Fibroblast of lung (primary cell): ENCODE measurements at regions not wholly inside any gene's neighbourhood (a gene's known extent, or its start where the extent isn't known, plus 50 kb on each side); places are given as distances from the start of the nearest gene placed in this dataset.
A peak's percentile ranks its signal among the peaks of the same experiment; 100 is the strongest.

Source experiments
- DNase-seq, 2 donors: peaks; one replicate each; pipeline versions ENCODE4 v3.0.0 to v3.0.0-alpha.2; 2010; ENCODE audit warnings: low read depth in 2 of 2
- H2AFZ ChIP-seq: 2 replicates; pipeline ENCODE4 v1.5.1; 2012; ENCODE audit warnings: low read length, control low read depth, inconsistent platforms
- H3K27ac ChIP-seq: 2 replicates; pipeline ENCODE4 v1.5.1; 2011; ENCODE audit warnings: low read length, control low read depth; ENCODE audit not compliant: insufficient read depth
- H3K27me3 ChIP-seq: 2 replicates; pipeline ENCODE4 v1.5.1; 2011; ENCODE audit warnings: mild to moderate bottlenecking, low read length; ENCODE audit not compliant: control insufficient read depth, insufficient read depth
- H3K36me3 ChIP-seq: 2 replicates; pipeline ENCODE4 v1.5.1; 2011; ENCODE audit warnings: low read length; ENCODE audit not compliant: control insufficient read depth, insufficient read depth
- H3K4me1 ChIP-seq: 2 replicates; pipeline ENCODE4 v1.5.1; 2011; ENCODE audit warnings: low read length; ENCODE audit not compliant: control insufficient read depth, insufficient read depth; ENCODE audit errors: extremely low read depth
- H3K4me2 ChIP-seq: 2 replicates; pipeline ENCODE4 v1.5.1; 2011; ENCODE audit warnings: low read length, control low read depth; ENCODE audit not compliant: insufficient read depth; ENCODE audit errors: extremely low read depth
- H3K4me3 ChIP-seq, 4 experiments: fragments of 200-600 bp in 1 of 4; sonication (generic) in 1 of 4; replicated peaks in 1 of 4; 2 replicates each; pipeline ENCODE4 v1.5.1; 2011 to 2016; ENCODE audit warnings: low read length in 4 of 4, low read depth in 3 of 4, mild to moderate bottlenecking in 3 of 4, control low read depth in 2 of 4, inconsistent platforms in 1 of 4, mixed read lengths in 1 of 4; ENCODE audit not compliant: insufficient read depth in 1 of 4; ENCODE audit errors: control extremely low read depth in 1 of 4
- H3K79me2 ChIP-seq: 2 replicates; pipeline ENCODE4 v1.5.1; 2012; ENCODE audit warnings: mild to moderate bottlenecking, low read length, inconsistent platforms; ENCODE audit not compliant: control insufficient read depth, insufficient read depth
- H3K9ac ChIP-seq: 2 replicates; pipeline ENCODE4 v1.5.1; 2011; ENCODE audit warnings: mild to moderate bottlenecking, low read length, control low read depth; ENCODE audit not compliant: insufficient read depth
- H3K9me3 ChIP-seq: 2 replicates; pipeline ENCODE4 v1.5.1; 2012; ENCODE audit warnings: low read depth, low read length; ENCODE audit not compliant: control insufficient read depth, insufficient read depth
- H4K20me1 ChIP-seq: 2 replicates; pipeline ENCODE4 v1.5.1; 2011; ENCODE audit warnings: low read length; ENCODE audit not compliant: control insufficient read depth, insufficient read depth; ENCODE audit errors: extremely low read depth
- CTCF ChIP-seq, 2 donors: IDR thresholded peaks in 1 of 2; conservative IDR thresholded peaks in 1 of 2; 1 replicate in 1 of 2; 2 replicates in 1 of 2; pipeline ENCODE4 v1.5.1; 2011 to 2012; ENCODE audit warnings: low read length in 2 of 2, control low read depth in 1 of 2, inconsistent platforms in 1 of 2, low read depth in 1 of 2, mild to moderate bottlenecking in 1 of 2
- EZH2 ChIP-seq: IDR thresholded peaks from 2 replicates; pipeline ENCODE4 v1.5.1; 2012; ENCODE audit warnings: low read length, control low read depth, mild to moderate bottlenecking; ENCODE audit errors: missing control alignments

DNA sequence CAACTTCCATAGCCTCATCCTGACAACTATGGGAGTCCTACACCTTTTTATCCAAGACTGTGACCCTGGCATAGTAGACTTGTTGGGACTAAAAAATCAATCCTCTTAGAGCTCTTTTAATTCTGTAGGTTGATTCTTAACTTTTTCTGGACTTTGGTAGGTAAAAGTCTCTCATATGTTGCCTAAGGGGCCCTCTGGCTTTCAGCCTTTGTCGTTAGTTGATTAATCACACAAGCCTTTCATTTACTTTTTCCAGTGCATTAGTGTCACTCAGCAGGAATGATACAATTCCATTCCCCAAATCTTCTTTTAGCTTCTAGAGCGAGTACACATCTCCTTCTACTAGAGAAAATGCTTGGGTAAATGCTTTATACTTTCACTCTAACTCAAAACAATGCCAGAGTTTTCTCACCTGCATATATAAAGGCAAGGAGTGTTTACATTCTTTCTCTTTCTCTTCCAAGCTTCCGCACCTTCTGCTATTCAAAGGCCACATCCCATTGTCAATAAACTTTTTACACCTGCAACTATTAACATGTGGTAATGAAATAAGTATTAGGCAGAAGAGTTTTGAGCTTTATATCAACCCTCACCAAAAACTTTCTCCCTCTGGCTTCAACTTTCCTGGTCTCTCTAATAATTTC lies 516.6 kb downstream of the FAM181B start:
- H3K9ac ChIP-seq: no peak overlapping the region
- no peak overlapping the region for H3K27ac ChIP-seq
- no peaks in the 10 kb centered on the region for H3K36me3 ChIP-seq
- no peaks in the 10 kb centered on the region for H3K27me3 ChIP-seq
- no peak overlapping the region for H2AFZ ChIP-seq
- no peak for DNase-seq
- no peaks in the 10 kb centered on the region for H3K9me3 ChIP-seq
- H3K79me2 ChIP-seq: no peaks in the 10 kb centered on the region
- no peak overlapping the region for H3K4me2 ChIP-seq
- H3K4me3 ChIP-seq: no peak overlapping the region
- no peak for TF ChIP-seq EZH2
- TF ChIP-seq CTCF (conservative IDR thresholded peaks at IDR 0.05 in 1 of 2, IDR thresholded peaks at IDR 0.05 in 1 of 2; ENCODE audit: low read depth in 1 of 2, low read length in 2 of 2): no peak
- H3K4me1 ChIP-seq: no peaks in the 10 kb centered on the region
- H4K20me1 ChIP-seq: no peaks in the 10 kb centered on the region

DNA sequence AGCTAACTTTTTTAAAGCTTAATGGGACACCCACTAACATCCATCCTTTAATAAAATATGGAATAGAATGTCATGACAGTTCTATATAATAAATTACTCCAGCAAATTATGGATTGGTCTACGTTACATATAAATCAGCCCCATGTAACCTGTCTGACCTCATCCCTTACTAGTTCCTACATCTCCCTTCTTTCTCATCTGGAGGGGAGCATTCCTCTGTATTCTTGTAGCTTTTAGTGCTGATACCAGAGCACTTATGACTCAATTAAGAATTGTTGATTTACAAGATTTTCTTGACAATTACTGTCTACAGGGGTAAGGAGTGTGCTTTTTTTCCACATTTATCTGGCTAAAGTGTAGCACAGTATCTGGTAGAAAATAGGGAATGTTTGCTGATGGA lies 523.7 kb downstream of the FAM181B start:
- H3K4me1 ChIP-seq: no peaks in the 10 kb centered on the region
- H3K27ac ChIP-seq: no peak overlapping the region
- no peaks in the 10 kb centered on the region for H3K9me3 ChIP-seq
- TF ChIP-seq CTCF (conservative IDR thresholded peaks at IDR 0.05 in 1 of 2, IDR thresholded peaks at IDR 0.05 in 1 of 2; ENCODE audit: low read depth in 1 of 2, low read length in 2 of 2): no peak
- TF ChIP-seq EZH2: no peak
- H3K4me3 ChIP-seq: no peak overlapping the region
- H3K9ac ChIP-seq: no peak overlapping the region
- no peaks in the 10 kb centered on the region for H3K36me3 ChIP-seq
- H3K79me2 ChIP-seq: no peaks in the 10 kb centered on the region
- H2AFZ ChIP-seq: no peak overlapping the region
- no peak for DNase-seq
- H3K4me2 ChIP-seq: no peak overlapping the region
- H4K20me1 ChIP-seq: no peaks in the 10 kb centered on the region
- H3K27me3 ChIP-seq: no peaks in the 10 kb centered on the region

GRCh38 chr11:82195283-82195682 lies 538.4 kb downstream of the FAM181B start:
- Histone ChIP-seq H3K4me1 (no peaks in the 10 kb centered on the region), H3K27me3 (no peaks in the 10 kb centered on the region), H3K4me2 (no peak overlapping the region), H3K27ac (no peak overlapping the region), H3K9me3 (no peaks in the 10 kb centered on the region), H4K20me1 (no peaks in the 10 kb centered on the region), H3K36me3 (no peaks in the 10 kb centered on the region), H3K4me3 (no peak overlapping the region), H3K79me2 (no peaks in the 10 kb centered on the region), H2AFZ (no peak overlapping the region), H3K9ac (no peak overlapping the region)
- DNase-seq: peak in 1 of 2 donors; percentile 5
- TF ChIP-seq EZH2: no peak
